ENCODE measurements at regions not wholly inside any gene's neighbourhood (a gene's known extent, or its start where the extent isn't known, plus 50 kb on each side); places are given as distances from the start of the nearest gene placed in this dataset.

GRCh38 chr20:39890697-39891096, 798.3 kb downstream of the MAFB start:
- no peak for DNase-seq

GRCh38 chr20:39888310-39888709, 800.7 kb downstream of the MAFB start:
- no peak for DNase-seq

- DNase-seq = no peak
These were observed 802.3 kb downstream of the MAFB start for GRCh38 chr20:39886650-39887190.

GRCh38 chr20:39885975-39886649, 802.9 kb downstream of the MAFB start:
- DNase-seq = no peak

- DNase-seq = no peak
These were observed 806.2 kb downstream of the MAFB start for GRCh38 chr20:39882806-39883205.

GRCh38 chr20:39880890-39881289, 808.1 kb downstream of the MAFB start:
- DNase-seq = no peak

- DNase-seq = no peak
These were observed 809.7 kb downstream of the MAFB start for GRCh38 chr20:39879296-39879695.

- DNase-seq = no peak
These were observed 810.2 kb downstream of the MAFB start for GRCh38 chr20:39878809-39879208.

GRCh38 chr20:39878320-39878719, 810.7 kb downstream of the MAFB start:
- no peak for DNase-seq

GRCh38 chr20:39877788-39878187, 811.2 kb downstream of the MAFB start:
- no peak for DNase-seq

GRCh38 chr20:39876976-39877635, 811.9 kb downstream of the MAFB start:
- DNase-seq = no peak

- DNase-seq = no peak
These were observed 813.4 kb downstream of the MAFB start for GRCh38 chr20:39875492-39876110.

GRCh38 chr20:39874049-39874893, 814.8 kb downstream of the MAFB start:
- no peak for DNase-seq

- DNase-seq = no peak
These were observed 815.8 kb downstream of the MAFB start for GRCh38 chr20:39873286-39873685.

GRCh38 chr20:39871013-39871412, 818.0 kb downstream of the MAFB start:
- no peak for DNase-seq

- no peak for DNase-seq
These were observed 823.6 kb downstream of the MAFB start for GRCh38 chr20:39865446-39865845.

- DNase-seq = no peak
These were observed 826.6 kb downstream of the MAFB start for GRCh38 chr20:39862470-39862891.

GRCh38 chr20:39861381-39861780, 827.7 kb downstream of the MAFB start:
- DNase-seq = no peak

- no peak for DNase-seq
These were observed 831.2 kb downstream of the MAFB start for GRCh38 chr20:39857835-39858234.

- DNase-seq = no peak
These were observed 831.8 kb downstream of the MAFB start for GRCh38 chr20:39857187-39857586.

- no peak for DNase-seq
These were observed 833.2 kb downstream of the MAFB start for GRCh38 chr20:39855799-39856198.

GRCh38 chr20:39855056-39855455, 834.0 kb downstream of the MAFB start:
- DNase-seq = no peak

- no peak for DNase-seq
These were observed 835.4 kb downstream of the MAFB start for GRCh38 chr20:39853636-39854035.

Data from stimulated activated CD4-positive, alpha-beta T cell treated with anti-CD3 and anti-CD28 coated beads, Interleukin-4, amount 100 ng/mL, for 24 hours (primary cell).